WTC11 (cell line): ENCODE measurements at regions not wholly inside any gene's neighbourhood (a gene's known extent, or its start where the extent isn't known, plus 50 kb on each side); places are given as distances from the start of the nearest gene placed in this dataset.

ENCODE experiments used
- ATAC-seq: fragments of 200-7000 bp; cut with Tn5 transposase; 2 replicates; pipeline ENCODE4 v1.10.0; 2021; ENCODE audit warnings: mild to moderate bottlenecking, moderate library complexity
- CTCF ChIA-PET: fragments of 300-600 bp; sonication (Branson Sonifier 250); formaldehyde crosslinking; loops from one replicate; lab custom pipeline; 2021; ENCODE audit warnings: antibody characterized with exemption; lab: Charles Lee
- POLR2A ChIA-PET: fragments of 350-600 bp; sonication (Branson Sonifier 250); formaldehyde crosslinking; loops from one replicate; lab custom pipeline; 2021; ENCODE audit warnings: antibody characterized with exemption; lab: Charles Lee
- DNase-seq: peaks from one replicate; pipeline ENCODE4 v3.0.0; 2021; ENCODE audit warnings: low spot score
- H3K27ac Mint-ChIP-seq: 2 replicates; pipeline ENCODE4 v1.8.0; 2021; ENCODE audit warnings: mixed read lengths
- H3K27me3 Mint-ChIP-seq: 2 replicates; pipeline ENCODE4 v1.8.0; 2021; ENCODE audit warnings: low read depth, mild to moderate bottlenecking, moderate library complexity, mixed read lengths
- H3K36me3 Mint-ChIP-seq: 2 replicates; pipeline ENCODE4 v1.8.0; 2021; ENCODE audit warnings: mixed read lengths
- H3K4me1 Mint-ChIP-seq: 2 replicates; pipeline ENCODE4 v1.8.0; 2022; ENCODE audit warnings: mixed read lengths
- H3K4me3 Mint-ChIP-seq: 2 replicates; pipeline ENCODE4 v1.8.0; 2021; ENCODE audit warnings: mild to moderate bottlenecking, moderate library complexity, mixed read lengths
- H3K9me3 Mint-ChIP-seq: 2 replicates; pipeline ENCODE4 v1.8.0; 2021; ENCODE audit warnings: mixed read lengths
- ARID4B ChIP-seq: sonication (generic); formaldehyde crosslinking; IDR thresholded peaks from 2 replicates; pipeline ENCODE4 v1.8.0; 2023; ENCODE audit warnings: missing genetic modification reagents, mild to moderate bottlenecking, borderline replicate concordance
- E2F4 ChIP-seq: sonication (generic); formaldehyde crosslinking; IDR thresholded peaks from 2 replicates; pipeline ENCODE4 v1.8.1; 2022; ENCODE audit warnings: low read depth, mild to moderate bottlenecking, moderate library complexity, missing genetic modification reagents, borderline replicate concordance
- EMX1 ChIP-seq: fragments of 250-450 bp; sonication (Bioruptor Pico); IDR thresholded peaks from 2 replicates; pipeline ENCODE4 v1.8.0; 2021; ENCODE audit warnings: mild to moderate bottlenecking
- ETV6 ChIP-seq: sonication (generic); formaldehyde crosslinking; IDR thresholded peaks from 2 replicates; pipeline ENCODE4 v1.8.1; 2022; ENCODE audit warnings: mild to moderate bottlenecking, missing genetic modification reagents
- JAZF1 ChIP-seq: fragments of 250-450 bp; sonication (Bioruptor Pico); IDR thresholded peaks from 2 replicates; pipeline ENCODE4 v1.9.0; 2021; ENCODE audit warnings: moderate library complexity, mild to moderate bottlenecking, inconsistent platforms
- MYBL2 ChIP-seq: sonication (generic); formaldehyde crosslinking; IDR thresholded peaks from 2 replicates; pipeline ENCODE4 v1.8.1; 2023; ENCODE audit warnings: mild to moderate bottlenecking, moderate library complexity, missing genetic modification reagents
- NFYB ChIP-seq: sonication (generic); formaldehyde crosslinking; conservative IDR thresholded peaks from 2 replicates; pipeline ENCODE4 v1.8.0; 2022; ENCODE audit warnings: low read depth, missing genetic modification reagents
- RORB ChIP-seq: fragments of 250-450 bp; sonication (Bioruptor Pico); IDR thresholded peaks from 2 replicates; pipeline ENCODE4 v1.9.0; 2021; ENCODE audit warnings: mild to moderate bottlenecking
- SMAD3 ChIP-seq: sonication (generic); formaldehyde crosslinking; IDR thresholded peaks from 2 replicates; pipeline ENCODE4 v1.8.0; 2022; ENCODE audit warnings: missing genetic modification reagents, mild to moderate bottlenecking, borderline replicate concordance
- SP1 ChIP-seq: sonication (generic); formaldehyde crosslinking; conservative IDR thresholded peaks from 2 replicates; pipeline ENCODE4 v1.8.1; 2022; ENCODE audit warnings: missing genetic modification reagents
- TP53 ChIP-seq: sonication (generic); formaldehyde crosslinking; IDR thresholded peaks from 2 replicates; pipeline ENCODE4 v1.8.1; 2023; ENCODE audit warnings: mild to moderate bottlenecking, missing genetic modification reagents
- ZNF281 ChIP-seq: sonication (generic); formaldehyde crosslinking; IDR thresholded peaks from 2 replicates; pipeline ENCODE4 v1.8.0; 2023; ENCODE audit warnings: mild to moderate bottlenecking, missing genetic modification reagents
- TF ChIP-seq, protein P1 (sequence below): sonication (generic); formaldehyde crosslinking; IDR thresholded peaks from 2 replicates; pipeline ENCODE4 v1.8.0; 2022; ENCODE audit warnings: mild to moderate bottlenecking, missing genetic modification reagents
- TF ChIP-seq, protein P2 (sequence below): fragments of 250-450 bp; sonication (Bioruptor Pico); IDR thresholded peaks from 2 replicates; pipeline ENCODE4 v1.8.0; 2021; ENCODE audit warnings: mild to moderate bottlenecking
- TF ChIP-seq, protein P3 (sequence below): sonication (generic); formaldehyde crosslinking; IDR thresholded peaks from 2 replicates; pipeline ENCODE4 v1.8.0; 2022; ENCODE audit warnings: missing genetic modification reagents
- TF ChIP-seq, protein P4 (sequence below): fragments of 250-450 bp; sonication (Bioruptor Pico); IDR thresholded peaks from 2 replicates; pipeline ENCODE4 v1.9.0; 2021; ENCODE audit warnings: mild to moderate bottlenecking

DNA sequence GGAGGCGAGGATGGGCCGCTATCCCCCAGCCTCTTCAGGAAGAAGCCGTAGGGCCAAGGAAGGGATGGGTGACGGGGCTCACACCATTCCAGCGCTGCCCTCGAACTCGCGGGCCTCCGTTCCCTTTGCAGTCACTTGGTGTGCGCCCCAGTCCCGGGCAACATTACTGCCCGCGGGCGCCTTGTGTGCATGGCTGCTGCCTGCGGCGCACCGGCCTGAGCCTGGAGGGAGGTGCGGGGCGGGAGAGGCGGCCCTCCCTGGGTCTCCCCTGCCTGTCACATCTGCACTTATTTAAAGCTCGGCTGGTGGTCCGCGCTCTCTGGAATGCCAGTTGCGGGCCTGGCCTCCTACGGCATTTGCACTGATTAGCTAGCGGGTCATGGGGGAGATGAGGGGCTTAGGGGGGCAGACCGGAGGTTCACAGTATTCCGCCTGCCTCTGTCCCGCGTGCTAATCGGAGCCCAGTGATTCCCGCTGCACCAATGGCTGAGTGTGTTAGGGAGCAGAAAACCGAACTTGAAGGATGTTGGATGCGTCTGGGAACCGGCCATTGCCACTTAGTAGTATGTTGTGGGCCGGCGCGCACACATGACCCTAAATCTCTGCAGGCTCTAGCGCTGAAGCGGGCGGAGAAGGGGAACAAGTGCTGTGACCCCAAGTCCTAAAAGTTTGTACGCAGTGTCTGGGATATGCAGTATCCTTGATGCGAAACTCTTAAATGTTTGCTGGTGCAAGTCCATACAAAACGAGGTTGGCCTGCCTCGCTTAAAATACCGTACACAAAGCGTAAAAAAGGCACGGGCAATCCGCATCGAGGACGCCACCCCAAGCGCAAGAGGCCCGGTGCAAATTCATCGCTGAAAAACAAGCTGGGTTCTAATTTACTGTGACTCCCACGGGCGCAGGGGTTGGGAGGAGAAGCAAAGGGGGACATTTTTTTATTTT, 161.2 kb upstream of the SIX2 start (continued):
- TF ChIP-seq, protein P1, sequence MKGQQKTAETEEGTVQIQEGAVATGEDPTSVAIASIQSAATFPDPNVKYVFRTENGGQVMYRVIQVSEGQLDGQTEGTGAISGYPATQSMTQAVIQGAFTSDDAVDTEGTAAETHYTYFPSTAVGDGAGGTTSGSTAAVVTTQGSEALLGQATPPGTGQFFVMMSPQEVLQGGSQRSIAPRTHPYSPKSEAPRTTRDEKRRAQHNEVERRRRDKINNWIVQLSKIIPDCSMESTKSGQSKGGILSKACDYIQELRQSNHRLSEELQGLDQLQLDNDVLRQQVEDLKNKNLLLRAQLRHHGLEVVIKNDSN, result 0 out of 2 replicates have a peak, but pooled peaks have one; percentile 39
- TF ChIP-seq SP1 (CRISPR knock-in tag), result peak; percentile 53; the same call in 1 of the 2 replicates
- TF ChIP-seq, all 79 proteins: peak for 8

GRCh38 chr2:45169339-45170190, 160.3 kb upstream of the SIX2 start:
- DNase-seq, result peak; percentile 67
- H3K27ac Mint-ChIP-seq, result no peak overlapping the region
- ChIA-PET CTCF (interaction anchor here (0.6 to 2.3 kb wide), 6 partner anchors 156 to 441 kb away, joined by 3 to 14 read pairs (median 5); partner anchors contain the start of gene SRBD1), POLR2A (no interaction called here)
- H3K4me3 Mint-ChIP-seq, result peak overlapping the region; percentile 68
- peaks cover 36% of the 10 kb centered on the region for H3K4me1 Mint-ChIP-seq
- peaks cover 73% of the 10 kb centered on the region for H3K27me3 Mint-ChIP-seq
- no peaks in the 10 kb centered on the region for H3K9me3 Mint-ChIP-seq
- peak; percentile 55 for ATAC-seq
- H3K36me3 Mint-ChIP-seq, result no peaks in the 10 kb centered on the region
- TF ChIP-seq, protein P2, sequence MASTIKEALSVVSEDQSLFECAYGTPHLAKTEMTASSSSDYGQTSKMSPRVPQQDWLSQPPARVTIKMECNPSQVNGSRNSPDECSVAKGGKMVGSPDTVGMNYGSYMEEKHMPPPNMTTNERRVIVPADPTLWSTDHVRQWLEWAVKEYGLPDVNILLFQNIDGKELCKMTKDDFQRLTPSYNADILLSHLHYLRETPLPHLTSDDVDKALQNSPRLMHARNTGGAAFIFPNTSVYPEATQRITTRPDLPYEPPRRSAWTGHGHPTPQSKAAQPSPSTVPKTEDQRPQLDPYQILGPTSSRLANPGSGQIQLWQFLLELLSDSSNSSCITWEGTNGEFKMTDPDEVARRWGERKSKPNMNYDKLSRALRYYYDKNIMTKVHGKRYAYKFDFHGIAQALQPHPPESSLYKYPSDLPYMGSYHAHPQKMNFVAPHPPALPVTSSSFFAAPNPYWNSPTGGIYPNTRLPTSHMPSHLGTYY (CRISPR knock-in tag), result no peak
- TF ChIP-seq NFYB (CRISPR knock-in tag) (no peak), ETV6 (CRISPR knock-in tag) (0 out of 2 replicates have a peak, but pooled peaks have one; percentile 65), ZNF281 (CRISPR knock-in tag) (no peak), EMX1 (no peak), TP53 (CRISPR knock-in tag) (no peak), SMAD3 (CRISPR knock-in tag) (0 out of 2 replicates have a peak, but pooled peaks have one; percentile 31), ARID4B (CRISPR knock-in tag) (0 out of 2 replicates have a peak, but pooled peaks have one; percentile 26), JAZF1 (CRISPR knock-in tag) (no peak), RORB (no peak), MYBL2 (CRISPR knock-in tag) (no peak), E2F4 (CRISPR knock-in tag) (no peak)
- TF ChIP-seq, protein P3, sequence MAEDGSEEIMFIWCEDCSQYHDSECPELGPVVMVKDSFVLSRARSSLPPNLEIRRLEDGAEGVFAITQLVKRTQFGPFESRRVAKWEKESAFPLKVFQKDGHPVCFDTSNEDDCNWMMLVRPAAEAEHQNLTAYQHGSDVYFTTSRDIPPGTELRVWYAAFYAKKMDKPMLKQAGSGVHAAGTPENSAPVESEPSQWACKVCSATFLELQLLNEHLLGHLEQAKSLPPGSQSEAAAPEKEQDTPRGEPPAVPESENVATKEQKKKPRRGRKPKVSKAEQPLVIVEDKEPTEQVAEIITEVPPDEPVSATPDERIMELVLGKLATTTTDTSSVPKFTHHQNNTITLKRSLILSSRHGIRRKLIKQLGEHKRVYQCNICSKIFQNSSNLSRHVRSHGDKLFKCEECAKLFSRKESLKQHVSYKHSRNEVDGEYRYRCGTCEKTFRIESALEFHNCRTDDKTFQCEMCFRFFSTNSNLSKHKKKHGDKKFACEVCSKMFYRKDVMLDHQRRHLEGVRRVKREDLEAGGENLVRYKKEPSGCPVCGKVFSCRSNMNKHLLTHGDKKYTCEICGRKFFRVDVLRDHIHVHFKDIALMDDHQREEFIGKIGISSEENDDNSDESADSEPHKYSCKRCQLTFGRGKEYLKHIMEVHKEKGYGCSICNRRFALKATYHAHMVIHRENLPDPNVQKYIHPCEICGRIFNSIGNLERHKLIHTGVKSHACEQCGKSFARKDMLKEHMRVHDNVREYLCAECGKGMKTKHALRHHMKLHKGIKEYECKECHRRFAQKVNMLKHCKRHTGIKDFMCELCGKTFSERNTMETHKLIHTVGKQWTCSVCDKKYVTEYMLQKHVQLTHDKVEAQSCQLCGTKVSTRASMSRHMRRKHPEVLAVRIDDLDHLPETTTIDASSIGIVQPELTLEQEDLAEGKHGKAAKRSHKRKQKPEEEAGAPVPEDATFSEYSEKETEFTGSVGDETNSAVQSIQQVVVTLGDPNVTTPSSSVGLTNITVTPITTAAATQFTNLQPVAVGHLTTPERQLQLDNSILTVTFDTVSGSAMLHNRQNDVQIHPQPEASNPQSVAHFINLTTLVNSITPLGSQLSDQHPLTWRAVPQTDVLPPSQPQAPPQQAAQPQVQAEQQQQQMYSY, result peak; percentile 68; the same call in 1 of the 2 replicates
- TF ChIP-seq, protein P4, sequence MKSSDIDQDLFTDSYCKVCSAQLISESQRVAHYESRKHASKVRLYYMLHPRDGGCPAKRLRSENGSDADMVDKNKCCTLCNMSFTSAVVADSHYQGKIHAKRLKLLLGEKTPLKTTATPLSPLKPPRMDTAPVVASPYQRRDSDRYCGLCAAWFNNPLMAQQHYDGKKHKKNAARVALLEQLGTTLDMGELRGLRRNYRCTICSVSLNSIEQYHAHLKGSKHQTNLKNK (CRISPR knock-in tag), result no peak
